ENCODE measurements at regions not wholly inside any gene's neighbourhood (a gene's known extent, or its start where the extent isn't known, plus 50 kb on each side); places are given as distances from the start of the nearest gene placed in this dataset.

- TF ChIP-seq CTCF (conservative IDR thresholded peaks at IDR 0.05; ENCODE audit: low read depth, low read length), result no peak
- no peak for TF ChIP-seq RAD21 (IDR thresholded peaks at IDR 0.05; ENCODE audit: low read length)
- TF ChIP-seq POLR2A (IDR thresholded peaks at IDR 0.05; ENCODE audit: low read depth, low read length), result no peak
- TF ChIP-seq FOS (IDR thresholded peaks at IDR 0.05; ENCODE audit: low read depth, low read length), result no peak
- TF ChIP-seq SMC3 (IDR thresholded peaks at IDR 0.05; ENCODE audit: low read depth, low read length), result no peak
Observed at GRCh38 chr14:23861666-23862065, 91.9 kb upstream of the DHRS4 start.

Measured in IMR-90 (cell line).